ENCODE measurements at regions not wholly inside any gene's neighbourhood (a gene's known extent, or its start where the extent isn't known, plus 50 kb on each side); places are given as distances from the start of the nearest gene placed in this dataset.

DNA sequence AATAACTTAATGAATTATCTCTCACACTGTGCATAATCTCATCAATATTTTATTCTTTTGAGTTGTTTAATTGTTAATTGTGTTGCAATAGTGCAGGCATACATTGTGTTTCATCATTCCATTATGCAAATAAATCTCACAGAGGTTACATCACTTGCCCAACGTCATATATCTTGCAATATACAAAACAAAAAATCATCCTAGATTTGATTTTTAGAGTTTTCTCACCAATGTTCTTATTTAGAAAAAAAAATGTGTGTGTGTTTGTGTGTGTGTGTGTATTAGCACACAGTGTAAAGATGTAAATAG is 662.5 kb upstream of the GBE1 start:
- Histone ChIP-seq H3K4me1 (ENCODE audit: insufficient read depth) (no peaks in the 10 kb centered on the region), H3K36me3 (ENCODE audit: low read depth) (no peaks in the 10 kb centered on the region), H3K4me2 (ENCODE audit: unreplicated experiment) (no peak overlapping the region), H4K20me1 (ENCODE audit: insufficient read depth) (no peaks in the 10 kb centered on the region), H3K9me2 (ENCODE audit: insufficient read depth) (no peaks in the 10 kb centered on the region), H3K9ac (no peak overlapping the region), H3K79me2 (ENCODE audit: insufficient read depth) (no peaks in the 10 kb centered on the region), H3K9me3 (ENCODE audit: low read depth) (no peaks in the 10 kb centered on the region), H3K27ac (no peak overlapping the region), H3K4me3 (no peak overlapping the region), H2AFZ (no peak overlapping the region), H3F3A (ENCODE audit: insufficient read depth) (no peaks in the 10 kb centered on the region), H3K27me3 (replicated peaks; ENCODE audit: insufficient read depth) (no peaks in the 10 kb centered on the region)
- WGBS, 2 experiments (ENCODE audit: low coverage in 1 of 2, low lambda C conversion rate in 2 of 2, missing lambda C conversion rate in 2 of 2), result 0% methylated on average over 1 of the region's 1 CpG
- in situ Hi-C loops (cut with MboI), result no loop called here
- no peak for DNase-seq
- TF ChIP-seq EZH2 (IDR thresholded peaks at IDR 0.05; ENCODE audit: insufficient read depth, poor library complexity, severe bottlenecking) (no peak), EZH2phosphoT487 (IDR thresholded peaks at IDR 0.05; ENCODE audit: insufficient read depth, low read depth) (no peak)

DNA sequence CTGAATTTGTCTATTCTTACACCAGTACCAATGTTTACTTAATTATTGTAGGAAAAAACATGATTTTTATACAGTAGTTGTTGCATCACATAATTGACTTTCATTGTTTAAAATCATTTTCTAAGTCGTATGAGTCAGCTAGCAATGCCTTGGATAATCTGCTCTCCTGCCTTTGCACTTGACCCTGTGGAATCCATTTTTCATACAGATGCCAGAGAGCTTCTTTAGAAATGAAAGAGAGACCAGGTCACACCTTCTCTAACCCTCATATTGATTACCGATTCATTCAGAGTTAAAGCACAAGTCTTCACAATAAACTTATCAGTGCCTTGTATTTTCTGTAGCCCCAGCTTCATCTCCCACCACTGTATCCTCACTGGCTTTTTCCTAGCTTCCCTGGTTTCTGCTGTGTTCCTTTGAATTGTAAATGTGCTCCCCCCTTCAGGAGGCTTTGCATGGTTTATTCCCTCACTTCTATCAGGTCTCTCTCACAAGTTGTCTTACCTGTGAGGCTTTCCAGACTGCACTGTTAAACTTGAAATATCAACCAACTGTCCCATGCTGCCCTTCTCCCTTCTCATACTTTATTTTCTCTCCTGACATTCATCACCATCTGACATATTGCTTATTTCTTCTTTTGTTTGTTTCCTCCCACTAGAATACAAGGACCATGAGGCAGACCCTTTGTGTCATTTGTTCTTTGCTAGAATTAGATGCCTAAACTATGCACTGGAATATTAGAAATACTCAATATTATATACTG is 662.0 kb upstream of the GBE1 start:
- 20 to 23% methylated on average over 2 of the region's 2 CpGs for WGBS, 2 experiments (ENCODE audit: low coverage in 1 of 2, low lambda C conversion rate in 2 of 2, missing lambda C conversion rate in 2 of 2)
- no peaks in the 10 kb centered on the region for H4K20me1 ChIP-seq (ENCODE audit: insufficient read depth)
- H3K4me1 ChIP-seq (ENCODE audit: insufficient read depth), result no peaks in the 10 kb centered on the region
- H3F3A ChIP-seq (ENCODE audit: insufficient read depth), result no peaks in the 10 kb centered on the region
- no peak for TF ChIP-seq EZH2phosphoT487 (IDR thresholded peaks at IDR 0.05; ENCODE audit: insufficient read depth, low read depth)
- no peak for TF ChIP-seq EZH2 (IDR thresholded peaks at IDR 0.05; ENCODE audit: insufficient read depth, poor library complexity, severe bottlenecking)
- H3K9me2 ChIP-seq (ENCODE audit: insufficient read depth), result no peaks in the 10 kb centered on the region
- no peaks in the 10 kb centered on the region for H3K9me3 ChIP-seq (ENCODE audit: low read depth)
- H3K4me3 ChIP-seq, result no peak overlapping the region
- H3K36me3 ChIP-seq (ENCODE audit: low read depth), result no peaks in the 10 kb centered on the region
- no peak overlapping the region for H3K9ac ChIP-seq
- H3K27me3 ChIP-seq (replicated peaks; ENCODE audit: insufficient read depth), result no peaks in the 10 kb centered on the region
- H3K79me2 ChIP-seq (ENCODE audit: insufficient read depth), result no peaks in the 10 kb centered on the region
- no peak overlapping the region for H3K4me2 ChIP-seq (ENCODE audit: unreplicated experiment)
- no peak for DNase-seq
- H3K27ac ChIP-seq, result no peak overlapping the region
- in situ Hi-C loops (cut with MboI), result no loop called here
- no peak overlapping the region for H2AFZ ChIP-seq

DNA sequence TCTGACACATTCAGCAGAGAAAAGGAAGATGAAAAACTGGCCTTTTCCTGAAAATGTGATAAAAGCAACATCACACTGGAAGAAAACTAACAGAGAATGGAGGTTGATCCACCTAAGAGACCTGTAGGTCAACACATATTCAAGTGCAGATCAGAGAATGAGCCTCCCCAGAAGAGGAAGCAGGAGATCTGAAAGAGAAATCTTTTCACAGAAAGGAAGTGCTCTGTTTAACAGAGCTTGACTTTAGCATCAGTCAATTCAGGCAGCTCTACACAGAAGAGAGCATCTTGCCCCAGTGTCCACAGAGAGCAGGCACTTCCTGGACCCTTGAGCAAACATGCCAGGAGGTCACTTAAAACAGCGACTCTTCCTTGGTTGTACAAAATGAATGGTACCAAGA is 655.4 kb upstream of the GBE1 start:
- Histone ChIP-seq H4K20me1 (ENCODE audit: insufficient read depth) (no peaks in the 10 kb centered on the region), H3K79me2 (ENCODE audit: insufficient read depth) (no peaks in the 10 kb centered on the region), H3K9me2 (ENCODE audit: insufficient read depth) (no peaks in the 10 kb centered on the region), H3K4me2 (ENCODE audit: unreplicated experiment) (no peak overlapping the region), H3K4me1 (ENCODE audit: insufficient read depth) (no peaks in the 10 kb centered on the region), H3K36me3 (ENCODE audit: low read depth) (no peaks in the 10 kb centered on the region), H3K27ac (no peak overlapping the region), H3K9ac (no peak overlapping the region), H3F3A (ENCODE audit: insufficient read depth) (no peaks in the 10 kb centered on the region), H3K9me3 (ENCODE audit: low read depth) (no peaks in the 10 kb centered on the region), H3K4me3 (no peak overlapping the region), H3K27me3 (replicated peaks; ENCODE audit: insufficient read depth) (no peaks in the 10 kb centered on the region), H2AFZ (no peak overlapping the region)
- in situ Hi-C loops (cut with MboI), result no loop called here
- WGBS, 2 experiments (ENCODE audit: low coverage in 1 of 2, low lambda C conversion rate in 2 of 2, missing lambda C conversion rate in 2 of 2), result 45 to 48% methylated on average over 1 of the region's 1 CpG
- no peak for DNase-seq
- TF ChIP-seq EZH2 (IDR thresholded peaks at IDR 0.05; ENCODE audit: insufficient read depth, poor library complexity, severe bottlenecking), result no peak
- no peak for TF ChIP-seq EZH2phosphoT487 (IDR thresholded peaks at IDR 0.05; ENCODE audit: insufficient read depth, low read depth)

DNA sequence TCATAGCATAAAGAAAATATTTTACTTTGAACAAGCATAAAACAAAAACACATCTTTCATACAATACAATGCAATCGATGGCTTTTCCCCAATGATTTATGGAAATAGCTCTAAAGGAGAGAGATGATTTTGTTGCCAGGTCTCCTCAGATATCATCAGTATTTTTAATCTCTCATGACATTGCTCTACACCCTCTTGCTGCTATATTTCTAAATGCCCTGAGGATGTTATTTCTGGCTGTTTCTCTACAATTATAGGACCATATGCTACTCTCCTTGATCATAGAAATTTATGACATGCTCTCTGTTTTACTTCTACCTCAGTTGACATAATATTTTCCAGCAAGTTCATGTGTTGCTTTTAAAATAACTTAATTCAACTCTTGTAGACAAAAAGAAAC is 654.9 kb upstream of the GBE1 start:
- Histone ChIP-seq H3F3A (ENCODE audit: insufficient read depth) (no peaks in the 10 kb centered on the region), H3K4me2 (ENCODE audit: unreplicated experiment) (no peak overlapping the region), H3K4me3 (no peak overlapping the region), H3K9me3 (ENCODE audit: low read depth) (no peaks in the 10 kb centered on the region), H3K27me3 (replicated peaks; ENCODE audit: insufficient read depth) (no peaks in the 10 kb centered on the region), H2AFZ (no peak overlapping the region), H3K9ac (no peak overlapping the region), H3K36me3 (ENCODE audit: low read depth) (no peaks in the 10 kb centered on the region), H3K27ac (no peak overlapping the region), H4K20me1 (ENCODE audit: insufficient read depth) (no peaks in the 10 kb centered on the region), H3K9me2 (ENCODE audit: insufficient read depth) (no peaks in the 10 kb centered on the region), H3K4me1 (ENCODE audit: insufficient read depth) (no peaks in the 10 kb centered on the region), H3K79me2 (ENCODE audit: insufficient read depth) (no peaks in the 10 kb centered on the region)
- 13 to 14% methylated on average over 1 of the region's 1 CpG for WGBS, 2 experiments (ENCODE audit: low coverage in 1 of 2, low lambda C conversion rate in 2 of 2, missing lambda C conversion rate in 2 of 2)
- no peak for TF ChIP-seq EZH2 (IDR thresholded peaks at IDR 0.05; ENCODE audit: insufficient read depth, poor library complexity, severe bottlenecking)
- no peak for TF ChIP-seq EZH2phosphoT487 (IDR thresholded peaks at IDR 0.05; ENCODE audit: insufficient read depth, low read depth)
- DNase-seq, result no peak
- in situ Hi-C loops (cut with MboI), result no loop called here

DNA sequence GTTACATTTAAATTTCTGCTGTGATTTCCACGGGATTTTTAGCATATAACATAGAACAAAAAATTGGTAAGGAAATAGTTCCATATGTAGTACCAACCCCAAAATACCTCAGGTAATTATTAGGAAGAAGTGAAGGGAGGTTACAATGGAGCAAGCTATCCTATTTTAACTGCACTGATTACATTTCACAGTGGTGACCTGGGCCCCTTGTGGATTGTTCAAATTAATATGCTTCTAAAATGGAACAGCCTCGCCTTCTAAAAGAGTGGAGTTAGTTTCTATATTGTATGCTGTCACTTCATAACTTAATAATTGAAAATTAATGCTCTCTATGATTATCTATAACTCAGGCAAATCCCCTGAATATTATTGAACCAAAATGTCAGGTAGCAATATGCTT is 651.7 kb upstream of the GBE1 start:
- Histone ChIP-seq H3K27me3 (replicated peaks; ENCODE audit: insufficient read depth) (no peaks in the 10 kb centered on the region), H3K4me3 (no peak overlapping the region), H3K9me2 (ENCODE audit: insufficient read depth) (no peaks in the 10 kb centered on the region), H3K4me1 (ENCODE audit: insufficient read depth) (no peaks in the 10 kb centered on the region), H3F3A (ENCODE audit: insufficient read depth) (no peaks in the 10 kb centered on the region), H3K9me3 (ENCODE audit: low read depth) (no peaks in the 10 kb centered on the region), H4K20me1 (ENCODE audit: insufficient read depth) (no peaks in the 10 kb centered on the region), H3K4me2 (ENCODE audit: unreplicated experiment) (no peak overlapping the region), H3K9ac (no peak overlapping the region), H3K27ac (no peak overlapping the region), H3K79me2 (ENCODE audit: insufficient read depth) (no peaks in the 10 kb centered on the region), H3K36me3 (ENCODE audit: low read depth) (no peaks in the 10 kb centered on the region), H2AFZ (no peak overlapping the region)
- in situ Hi-C loops (cut with MboI), result no loop called here
- 5 to 15% methylated on average over 2 of the region's 2 CpGs for WGBS, 2 experiments (ENCODE audit: low coverage in 1 of 2, low lambda C conversion rate in 2 of 2, missing lambda C conversion rate in 2 of 2)
- DNase-seq, result no peak
- TF ChIP-seq EZH2phosphoT487 (IDR thresholded peaks at IDR 0.05; ENCODE audit: insufficient read depth, low read depth), result no peak
- no peak for TF ChIP-seq EZH2 (IDR thresholded peaks at IDR 0.05; ENCODE audit: insufficient read depth, poor library complexity, severe bottlenecking)
